GM21723 (cell line): ENCODE measurements at regions not wholly inside any gene's neighbourhood (a gene's known extent, or its start where the extent isn't known, plus 50 kb on each side); places are given as distances from the start of the nearest gene placed in this dataset.

Source experiments
- ATAC-seq: cut with Tn5 transposase; IDR thresholded peaks from one replicate; pipeline ENCODE4 v1.9.1; 2021; ENCODE audit warnings: mild to moderate bottlenecking, moderate library complexity; ENCODE audit not compliant: unreplicated experiment

GRCh38 chr22:49499433-49500075 is 328.1 kb downstream of the BRD1 start:
- no peak for ATAC-seq

DNA sequence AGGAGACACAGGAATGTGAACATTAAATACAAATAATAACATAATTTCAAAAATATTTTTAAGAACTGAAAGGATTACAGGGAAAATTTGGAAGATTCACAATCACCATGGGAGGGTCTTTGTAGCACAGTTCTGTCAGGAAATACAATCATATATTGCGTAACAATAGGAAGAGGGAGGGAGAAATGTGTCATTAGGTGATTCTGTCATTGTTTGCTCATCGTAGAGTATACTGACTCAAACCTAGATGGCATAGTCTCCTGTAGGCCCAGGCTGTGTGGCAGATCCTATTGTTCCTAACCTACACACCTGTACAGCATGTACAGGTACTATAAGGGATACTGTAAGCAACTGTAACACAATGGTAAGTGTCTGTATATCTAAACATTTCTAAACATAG is 330.4 kb downstream of the BRD1 start:
- no peak for ATAC-seq

DNA sequence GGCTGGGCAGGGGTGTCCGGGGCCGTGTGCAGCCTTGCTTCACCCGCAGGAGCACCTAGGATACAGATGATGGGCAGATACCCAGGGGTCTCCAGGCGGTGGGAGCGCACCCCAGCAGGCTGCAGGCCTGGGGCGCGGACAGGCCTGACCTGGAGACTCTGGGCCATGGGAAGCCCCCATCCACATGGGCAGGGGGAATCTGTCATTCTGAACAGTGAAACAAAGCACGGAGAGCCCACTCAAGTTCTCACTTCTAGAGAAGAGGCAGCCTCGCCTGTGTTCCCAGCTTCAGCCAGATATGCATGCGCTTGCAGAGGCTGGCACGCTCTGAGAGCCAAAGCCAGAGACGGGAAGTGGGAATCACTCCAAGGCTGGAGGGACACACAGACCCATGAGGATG is 333.1 kb downstream of the BRD1 start:
- ATAC-seq: no peak

DNA sequence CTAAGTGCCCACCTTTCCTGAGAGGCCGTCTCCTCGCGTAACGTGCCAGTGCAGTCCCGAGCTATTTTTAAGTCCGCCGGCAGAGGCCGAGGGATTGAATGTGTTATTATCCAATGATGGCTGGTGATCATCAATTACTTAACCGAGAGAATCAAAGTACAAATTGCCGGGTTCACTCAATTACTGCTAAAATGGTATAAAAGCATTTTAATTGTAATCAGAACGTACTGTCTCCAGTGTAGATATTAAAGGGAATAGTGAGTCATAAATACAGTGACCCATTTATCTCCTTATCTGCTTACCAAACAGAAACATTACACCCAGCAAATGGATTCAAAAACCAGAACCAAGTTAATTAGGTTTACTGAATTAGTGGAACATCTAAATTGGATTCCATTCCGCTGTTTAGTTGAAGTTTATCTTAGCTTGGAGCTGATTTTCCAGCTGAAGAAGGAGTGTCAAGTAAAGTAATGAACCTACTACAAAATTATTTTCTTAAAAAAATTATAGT is 334.9 kb downstream of the BRD1 start:
- ATAC-seq: no peak

DNA sequence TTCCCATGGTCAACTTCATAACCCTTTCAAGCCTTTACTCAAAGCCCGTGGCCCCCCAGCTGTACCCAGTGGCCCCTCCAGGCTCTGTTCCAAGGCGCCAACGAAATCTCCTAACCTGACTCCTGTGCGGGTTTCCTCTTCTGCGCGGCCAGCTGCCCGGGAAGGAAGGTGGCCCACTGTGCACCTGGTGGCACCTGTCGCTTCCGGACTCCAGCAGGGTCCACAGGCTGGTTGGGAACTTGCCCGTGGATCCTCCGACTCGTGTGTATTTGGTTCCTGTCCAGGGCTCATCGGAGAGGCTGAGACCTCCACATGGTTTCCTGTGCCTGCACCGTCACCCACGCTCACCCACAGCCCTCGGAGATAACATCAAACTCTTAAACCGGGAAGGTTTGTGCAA is 335.4 kb downstream of the BRD1 start:
- ATAC-seq: no peak

GRCh38 chr22:49491726-49492125 is 335.9 kb downstream of the BRD1 start:
- no peak for ATAC-seq

DNA sequence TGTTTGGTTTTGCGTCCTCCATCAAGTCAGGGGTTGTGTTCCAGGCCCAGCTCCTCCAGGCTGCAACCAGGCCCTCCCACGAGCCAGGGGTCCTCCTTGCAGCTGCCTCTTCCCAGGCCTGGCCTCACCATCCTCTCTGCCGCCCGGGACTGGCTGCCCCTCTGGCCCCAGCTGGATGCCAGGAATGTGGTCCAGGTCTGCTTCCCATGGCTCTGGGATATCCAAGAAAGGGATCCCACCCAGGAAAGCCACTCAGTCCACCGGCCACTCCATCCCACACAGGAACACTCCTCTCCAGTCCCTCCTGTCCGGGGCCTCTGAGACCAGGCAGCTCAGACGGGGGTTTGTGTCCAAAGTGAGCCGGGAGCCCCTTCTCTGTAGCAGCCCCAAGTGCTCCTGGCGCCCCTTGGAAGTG is 336.4 kb downstream of the BRD1 start:
- no peak for ATAC-seq

DNA sequence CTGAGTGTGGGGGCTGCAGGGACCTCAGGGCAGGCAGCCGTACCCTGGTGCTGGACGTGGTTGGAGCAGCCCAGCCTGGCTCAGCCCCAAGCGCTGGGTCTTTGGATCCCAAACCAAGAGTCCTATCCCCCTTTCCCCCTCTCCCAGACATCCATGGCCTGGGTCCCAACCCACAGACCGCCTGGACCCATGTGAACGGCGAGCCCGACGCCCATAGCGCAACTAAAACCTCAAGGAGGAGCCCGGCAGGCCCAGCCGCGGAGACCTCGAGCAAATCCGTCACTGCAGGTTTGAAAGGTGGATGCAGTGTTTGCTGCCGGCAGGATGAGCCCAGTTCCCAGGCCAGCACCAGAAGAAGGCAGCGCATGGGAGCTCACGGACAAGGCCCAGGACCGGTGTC is 337.0 kb downstream of the BRD1 start:
- ATAC-seq: no peak

- ATAC-seq: no peak
These were observed 337.9 kb downstream of the BRD1 start for GRCh38 chr22:49489821-49490220.

GRCh38 chr22:49488943-49489342 is 338.7 kb downstream of the BRD1 start:
- ATAC-seq: no peak

- ATAC-seq: no peak
These were observed 339.7 kb downstream of the BRD1 start for GRCh38 chr22:49487950-49488349.

DNA sequence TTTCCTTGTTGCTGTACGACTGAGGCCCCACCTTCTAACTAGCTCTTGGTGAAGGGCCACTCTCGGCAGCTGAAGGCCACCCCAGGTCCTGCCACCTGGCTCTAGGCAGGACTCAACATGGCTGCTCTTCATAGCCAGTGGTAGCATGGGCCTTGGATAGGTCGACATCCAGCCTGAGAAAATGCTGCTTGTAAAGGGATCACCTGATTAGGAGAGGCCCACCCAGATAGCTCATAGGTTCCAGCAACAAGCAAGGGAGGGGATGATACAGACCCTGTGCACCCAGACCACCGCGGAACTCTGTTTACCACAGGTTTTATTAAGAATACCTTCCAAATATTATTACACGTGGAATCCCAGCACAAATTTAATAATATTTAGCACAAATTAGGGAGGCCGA is 341.4 kb downstream of the BRD1 start:
- ATAC-seq: no peak

- no peak for ATAC-seq
These were observed 343.7 kb downstream of the BRD1 start for GRCh38 chr22:49483946-49484345.

GRCh38 chr22:49483281-49483870 is 344.3 kb downstream of the BRD1 start:
- ATAC-seq: no peak

DNA sequence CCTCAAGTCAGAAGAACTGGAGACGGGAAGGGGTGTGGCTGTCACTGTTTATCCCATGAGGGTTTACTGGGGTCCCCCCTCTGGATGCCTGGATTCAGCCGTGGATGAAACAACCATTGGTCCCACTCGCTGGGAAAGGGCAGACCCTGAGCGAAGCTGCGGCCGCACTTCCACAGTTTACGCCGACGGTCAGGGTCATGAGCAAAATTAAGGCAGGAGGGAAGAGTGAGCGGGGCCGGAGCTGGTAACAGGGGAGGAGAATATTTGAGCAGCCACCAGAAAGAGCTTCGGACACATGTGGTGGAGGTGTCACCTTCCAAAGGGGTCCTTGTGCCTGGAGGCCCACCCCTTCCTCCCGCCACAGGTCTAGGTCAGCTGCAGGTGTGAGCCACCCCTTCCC is 344.9 kb downstream of the BRD1 start:
- no peak for ATAC-seq

DNA sequence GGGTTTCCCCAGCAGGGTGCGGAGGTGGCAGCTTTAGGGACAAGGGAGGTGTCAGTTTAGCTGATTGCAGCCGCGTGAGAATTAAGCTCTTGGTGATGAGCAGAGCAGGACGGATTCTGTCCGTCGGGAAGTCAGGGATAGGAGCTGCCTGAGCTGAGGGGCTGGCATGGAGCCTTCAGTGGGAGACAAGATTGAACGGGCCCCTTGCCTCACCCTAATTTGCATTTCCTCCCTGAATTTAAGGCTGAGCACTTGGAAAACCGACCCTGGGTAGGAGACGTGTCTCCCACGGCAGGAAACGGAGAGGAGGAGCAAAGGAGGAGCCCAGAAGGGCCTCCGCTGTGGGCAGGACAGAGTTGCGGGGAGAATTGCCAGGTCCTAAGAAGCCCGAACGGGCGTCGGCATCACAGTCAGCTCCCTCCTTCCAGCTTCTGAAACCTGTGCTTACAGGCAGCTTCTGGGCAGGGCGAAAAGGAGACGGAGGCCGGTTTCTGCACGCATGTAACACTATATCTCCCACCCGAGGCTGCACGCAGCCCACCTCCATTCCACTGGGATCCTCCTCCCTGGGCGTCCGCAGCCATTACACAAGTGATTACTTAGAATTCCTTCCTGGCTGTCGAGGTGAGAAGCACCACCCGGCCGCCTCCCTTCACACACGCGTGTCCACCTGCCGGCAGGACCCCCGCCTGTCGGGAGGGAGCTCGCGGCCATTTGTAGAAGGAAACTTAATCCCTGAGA is 345.8 kb downstream of the BRD1 start:
- no peak for ATAC-seq

DNA sequence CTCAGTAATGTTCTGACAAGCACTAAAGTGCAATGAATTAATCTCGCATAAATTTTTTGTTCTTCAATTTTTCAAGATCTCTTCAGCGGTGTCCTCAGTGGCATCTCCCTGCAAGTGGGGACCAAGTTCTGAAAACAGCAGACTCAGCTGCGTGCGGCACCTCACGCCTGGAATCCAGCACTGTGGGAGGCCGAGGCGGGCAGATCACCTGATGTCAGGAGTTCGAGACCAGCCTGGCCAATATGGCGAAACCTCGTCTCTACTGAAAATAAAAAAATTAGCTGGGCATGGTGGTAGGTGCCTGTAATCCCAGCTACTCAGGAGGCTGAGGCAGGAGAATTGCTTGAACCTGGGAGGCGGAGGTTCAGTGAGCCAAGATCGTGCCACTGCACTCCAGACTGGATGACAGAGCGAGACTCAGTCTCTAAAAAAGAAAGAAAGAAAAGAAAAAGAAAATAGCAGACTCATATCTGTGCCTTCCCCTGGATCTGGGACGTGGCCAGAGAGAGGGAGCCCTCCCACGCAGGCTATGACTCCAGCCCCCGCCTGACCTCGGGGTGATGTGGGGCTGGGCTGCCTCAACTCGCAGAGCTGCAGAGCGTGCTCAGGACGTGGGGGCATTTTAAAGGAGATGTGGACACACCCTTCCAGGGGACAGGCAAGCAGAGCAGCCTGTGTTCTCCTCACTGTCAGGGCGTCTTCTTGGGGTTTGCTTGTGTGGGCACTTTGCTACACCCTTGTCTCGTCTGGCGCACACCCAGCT is 346.6 kb downstream of the BRD1 start:
- ATAC-seq: no peak

- no peak for ATAC-seq
These were observed 347.3 kb downstream of the BRD1 start for GRCh38 chr22:49480331-49480730.

- no peak for ATAC-seq
These were observed 348.1 kb downstream of the BRD1 start for GRCh38 chr22:49479566-49479965.

- no peak for ATAC-seq
These were observed 350.8 kb downstream of the BRD1 start for GRCh38 chr22:49476800-49477400.

DNA sequence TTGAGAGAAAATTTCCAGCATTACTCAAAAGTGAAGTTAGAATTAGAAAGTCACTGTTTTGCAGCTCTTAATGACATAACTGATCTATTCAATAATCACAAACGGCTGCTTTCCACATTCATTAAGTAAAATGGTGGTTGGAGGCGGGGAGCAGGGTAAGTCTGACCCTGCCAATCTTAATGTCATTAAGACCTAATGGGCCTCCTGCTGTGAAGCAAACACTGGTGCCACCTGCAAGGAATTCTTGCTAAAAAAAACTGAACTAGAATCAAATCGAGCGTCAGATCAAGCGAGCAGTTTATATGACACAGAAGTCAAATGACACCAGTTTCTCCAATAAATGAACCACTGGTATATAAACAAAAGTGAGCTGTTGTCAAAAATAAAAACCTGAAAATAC is 351.5 kb downstream of the BRD1 start:
- ATAC-seq: no peak
